GM18867 (cell line): ENCODE measurements at regions not wholly inside any gene's neighbourhood (a gene's known extent, or its start where the extent isn't known, plus 50 kb on each side); places are given as distances from the start of the nearest gene placed in this dataset.
A peak's percentile ranks its signal among the peaks of the same experiment; 100 is the strongest.
"Not testable (repeated sequence)": the region's sequence is repeated elsewhere in the genome, so short reads cannot be mapped to it uniquely, and the experiment has no call there.

Source experiments
- ATAC-seq: cut with Tn5 transposase; IDR thresholded peaks from one replicate; pipeline ENCODE4 v1.9.1; 2021; ENCODE audit warnings: mild to moderate bottlenecking, moderate library complexity; ENCODE audit not compliant: unreplicated experiment

DNA sequence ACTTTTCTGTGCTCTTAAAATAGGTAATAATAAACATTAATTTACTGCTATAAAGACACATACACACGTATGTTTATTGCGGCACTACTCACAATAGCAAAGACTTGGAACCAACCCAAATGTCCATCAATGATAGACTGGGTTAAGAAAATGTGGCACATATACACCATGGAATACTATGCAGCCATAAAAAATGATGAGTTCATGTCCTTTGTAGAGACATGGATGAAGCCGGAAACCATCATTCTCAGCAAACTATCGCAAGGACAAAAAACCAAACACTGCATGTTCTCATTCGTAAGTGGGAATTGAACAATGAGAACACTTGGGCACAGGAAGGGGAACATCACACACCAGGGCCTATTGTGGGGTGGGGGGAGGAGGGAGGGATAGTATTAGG lies 97.4 kb upstream of the NR5A2 start:
- ATAC-seq: not testable (repeated sequence)

DNA sequence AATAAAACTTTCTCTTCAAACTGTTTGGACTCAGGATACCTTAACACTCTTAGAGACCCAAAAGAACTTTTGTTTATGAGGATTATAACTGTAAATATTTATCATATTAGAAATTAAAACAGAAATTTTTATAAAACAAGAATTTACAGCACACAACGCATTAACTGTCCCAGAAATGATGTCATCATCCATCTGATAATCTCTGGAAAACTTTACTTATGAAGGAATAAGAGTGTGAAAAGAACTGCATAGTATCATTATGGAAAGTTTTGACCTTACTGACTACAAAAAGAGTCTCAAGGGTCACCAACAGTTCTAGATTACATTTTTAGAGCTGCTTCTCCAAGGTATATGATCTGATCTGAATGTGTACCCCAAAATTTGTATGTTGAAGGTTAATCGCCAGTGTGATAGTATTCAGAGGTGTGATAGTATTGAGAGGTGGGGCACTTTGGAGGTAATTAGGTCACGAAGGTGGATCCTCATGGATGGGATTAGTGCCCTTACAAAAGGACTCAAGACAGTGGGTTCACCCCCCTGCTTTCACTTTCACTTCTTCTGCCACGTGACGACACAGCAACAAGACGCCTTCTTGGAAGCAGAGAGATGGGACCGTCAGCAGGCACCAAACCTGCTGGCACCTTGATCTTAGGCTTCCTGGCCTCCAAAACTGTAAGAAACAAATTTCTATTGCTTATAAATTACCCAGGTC lies 95.7 kb upstream of the NR5A2 start:
- no peak for ATAC-seq

DNA sequence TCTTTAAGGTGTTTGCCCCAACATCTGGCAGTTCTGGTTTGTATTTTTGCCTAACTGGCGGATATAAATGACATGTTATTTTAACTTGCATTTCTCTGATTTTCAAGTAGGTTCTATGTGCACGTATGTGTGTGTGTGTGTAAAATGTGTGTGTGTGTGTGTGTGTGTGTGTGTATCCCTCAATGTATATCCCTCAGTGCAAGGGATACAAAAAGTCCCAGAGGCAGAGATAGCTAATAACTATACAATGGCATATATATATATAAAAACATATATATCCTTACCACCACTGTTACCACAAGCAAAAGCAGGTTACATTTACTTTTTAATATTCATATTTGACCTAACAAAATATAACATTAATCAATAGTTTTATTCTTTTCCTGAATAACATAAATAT lies 95.0 kb upstream of the NR5A2 start:
- ATAC-seq: no peak

DNA sequence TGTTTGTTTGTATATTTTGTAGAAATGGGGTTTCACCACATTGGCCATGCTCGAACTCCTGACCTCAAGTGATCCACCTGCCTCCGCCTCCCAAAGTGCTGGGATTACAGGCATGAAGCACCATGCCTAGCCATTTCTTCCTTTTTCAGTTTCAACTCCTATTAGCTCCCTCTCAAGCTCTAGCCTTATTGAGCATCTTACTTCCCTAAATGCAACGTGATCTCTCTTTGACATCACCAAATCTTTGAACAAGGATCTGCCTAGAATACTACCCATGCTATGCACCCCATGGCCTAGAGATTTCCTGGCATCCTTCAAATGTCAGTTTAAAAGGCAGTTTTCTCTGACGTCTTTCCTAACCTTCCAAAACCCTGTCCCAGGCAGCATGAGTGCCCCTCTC lies 91.1 kb upstream of the NR5A2 start:
- no peak for ATAC-seq

DNA sequence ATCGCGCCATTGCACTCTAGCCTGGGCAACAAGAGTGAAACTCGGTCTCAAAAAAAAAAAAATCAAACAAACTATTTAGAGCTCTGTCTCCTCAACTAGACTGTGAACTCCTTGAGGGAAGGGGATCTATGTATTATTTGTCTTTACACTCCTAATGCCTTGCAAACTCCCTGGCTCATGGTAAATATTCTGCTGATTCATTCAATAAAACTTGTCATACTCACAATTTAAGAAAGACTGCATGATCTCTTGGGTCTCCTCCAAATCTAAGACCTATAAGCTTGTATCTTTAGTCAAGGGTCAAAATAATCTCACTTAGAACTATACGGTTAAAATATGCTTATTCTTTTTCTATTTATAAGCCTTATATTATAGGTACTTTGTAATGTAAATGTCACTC lies 90.3 kb upstream of the NR5A2 start:
- no peak for ATAC-seq

DNA sequence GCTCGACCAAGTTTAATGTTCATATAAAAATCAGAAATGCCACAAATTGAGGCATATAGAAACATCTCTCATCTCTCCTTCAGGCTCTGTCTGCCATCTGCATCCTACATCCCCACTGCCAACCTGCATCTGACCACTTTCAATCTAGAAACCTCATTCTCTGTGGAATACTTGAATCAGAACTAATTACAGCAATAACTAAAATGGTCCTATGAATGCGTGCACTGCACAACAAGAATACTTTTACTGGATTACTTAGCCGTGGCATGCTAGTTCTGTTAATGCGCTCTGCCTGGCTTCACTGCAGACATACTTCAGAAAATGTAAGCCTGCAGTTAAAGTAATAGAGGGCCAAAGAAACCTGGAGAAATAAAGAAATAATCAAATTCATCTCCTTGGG lies 89.8 kb upstream of the NR5A2 start:
- ATAC-seq: no peak

DNA sequence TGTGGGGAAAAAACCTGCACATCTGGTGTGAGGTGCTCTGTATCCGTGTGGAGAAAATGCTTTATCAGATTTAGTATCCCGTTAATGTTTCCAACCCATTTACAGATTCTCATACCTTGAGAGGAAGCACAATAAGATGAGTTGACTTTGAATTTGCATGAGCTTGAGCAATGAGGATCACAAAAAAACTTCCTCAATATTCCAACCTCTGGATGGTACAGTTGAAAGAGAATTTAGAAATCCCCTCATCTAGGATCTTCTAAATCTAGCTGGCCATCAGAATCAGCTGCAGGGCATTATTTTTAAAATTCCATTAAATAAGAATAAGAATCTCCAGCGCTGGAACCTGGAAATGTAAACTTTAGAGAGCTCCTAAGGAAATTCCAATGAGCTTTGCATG lies 82.5 kb upstream of the NR5A2 start:
- no peak for ATAC-seq

DNA sequence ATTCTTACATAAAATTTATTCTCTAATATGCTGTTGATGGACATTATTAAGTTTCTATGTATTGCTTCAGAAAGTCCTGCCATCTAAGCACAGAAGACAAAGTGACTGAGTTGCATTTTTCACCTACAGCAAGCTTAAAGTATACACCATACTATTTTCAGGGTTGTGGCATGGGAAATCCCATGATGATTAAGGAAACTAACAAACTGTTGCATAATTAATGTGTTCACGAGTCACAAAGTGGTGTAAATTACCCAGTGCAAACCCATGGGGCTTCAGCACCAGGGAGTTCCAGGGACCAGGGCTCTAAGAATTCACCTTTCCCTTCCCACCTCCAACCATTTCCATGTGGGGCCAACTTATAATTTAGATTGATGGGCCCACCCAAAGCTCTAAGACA lies 81.9 kb upstream of the NR5A2 start:
- no peak for ATAC-seq

DNA sequence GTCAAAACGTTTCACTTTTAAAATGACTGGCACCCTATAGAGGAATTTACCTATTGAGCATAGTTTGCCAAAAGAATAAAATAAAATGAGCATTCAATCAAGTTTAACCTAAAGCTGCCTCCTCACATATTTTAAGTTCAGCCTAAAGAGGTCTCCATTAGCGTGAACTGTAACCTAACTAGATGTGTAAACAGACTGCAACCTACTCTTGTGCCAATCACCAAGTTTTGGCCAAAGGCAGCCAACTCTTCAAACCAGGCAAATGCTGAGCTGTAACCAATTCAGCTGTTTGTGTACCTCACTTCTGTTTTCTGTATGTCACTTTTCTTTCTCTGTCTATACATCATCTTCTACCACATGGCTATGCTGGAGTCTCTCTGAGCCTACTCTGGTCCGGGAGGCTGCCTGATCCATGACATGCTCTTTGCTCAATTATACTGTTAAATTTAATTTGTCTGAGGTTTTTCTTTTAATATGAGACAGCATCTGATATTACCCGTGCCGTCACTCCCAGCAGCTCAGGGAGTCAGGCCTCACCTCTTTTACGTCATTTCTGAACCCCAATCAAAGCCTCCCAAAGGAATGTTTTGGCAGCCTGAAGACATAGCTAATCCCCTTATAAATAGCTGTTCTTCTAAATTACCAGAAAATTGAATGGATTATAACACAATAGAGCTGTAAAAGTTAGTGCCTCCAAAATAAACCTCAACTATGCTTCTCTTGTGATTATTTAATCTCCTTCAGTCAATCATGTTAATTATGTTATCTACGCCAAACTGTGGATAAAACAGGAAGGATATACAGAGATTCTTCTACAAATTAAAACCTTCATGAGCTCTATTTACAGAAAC lies 81.0 kb upstream of the NR5A2 start:
- ATAC-seq: no peak

DNA sequence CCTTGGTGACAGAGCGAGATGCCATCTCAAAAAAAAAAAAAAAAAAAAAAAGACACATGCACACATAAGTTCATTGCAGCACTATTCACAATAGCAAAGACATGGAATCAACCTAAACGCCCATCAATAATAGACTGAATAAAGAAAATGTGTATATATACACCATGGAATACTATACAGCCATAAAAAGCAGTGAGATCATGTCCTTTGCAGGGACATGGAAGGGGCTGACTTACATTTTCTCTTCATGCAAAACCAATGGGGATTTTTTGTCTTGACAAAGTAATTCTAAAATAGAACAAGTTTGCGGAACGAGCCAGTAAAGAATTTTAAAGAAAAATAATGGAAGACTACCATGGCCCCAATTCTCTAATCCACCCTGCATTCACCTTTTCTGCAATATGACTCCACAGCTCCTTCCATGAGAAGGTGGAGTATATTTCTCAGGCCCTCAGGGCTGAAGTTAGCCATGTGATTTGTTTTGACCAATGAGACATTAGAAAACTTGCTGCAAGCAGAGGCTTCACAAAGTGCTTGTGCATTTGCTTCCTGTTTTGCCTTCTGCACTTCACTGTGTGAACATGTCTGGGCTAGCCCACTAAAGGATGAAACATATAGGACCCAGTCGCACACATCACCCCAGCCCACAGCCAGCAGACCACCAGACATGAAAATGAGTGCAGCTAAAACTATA lies 78.8 kb upstream of the NR5A2 start:
- peak; percentile 52 for ATAC-seq

DNA sequence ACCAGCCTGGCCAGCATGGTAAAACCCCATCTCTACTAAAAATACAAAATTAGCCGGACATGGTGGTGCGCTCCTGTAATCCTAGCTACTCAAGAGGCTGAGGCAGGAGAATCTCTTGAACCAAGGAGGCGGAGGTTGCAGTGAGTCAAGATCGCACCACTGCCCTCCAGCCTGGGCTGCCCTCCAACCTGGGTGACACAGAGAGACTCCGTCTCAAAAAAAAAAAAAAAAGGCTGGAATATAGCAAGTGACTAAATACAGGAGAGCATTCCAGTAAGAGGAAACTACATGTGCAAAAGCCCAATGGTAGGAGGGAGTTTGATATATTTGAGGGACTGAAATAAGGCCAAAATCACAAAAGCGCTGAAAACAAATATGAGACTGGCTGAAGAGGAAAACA lies 76.5 kb upstream of the NR5A2 start:
- not testable (repeated sequence) for ATAC-seq

DNA sequence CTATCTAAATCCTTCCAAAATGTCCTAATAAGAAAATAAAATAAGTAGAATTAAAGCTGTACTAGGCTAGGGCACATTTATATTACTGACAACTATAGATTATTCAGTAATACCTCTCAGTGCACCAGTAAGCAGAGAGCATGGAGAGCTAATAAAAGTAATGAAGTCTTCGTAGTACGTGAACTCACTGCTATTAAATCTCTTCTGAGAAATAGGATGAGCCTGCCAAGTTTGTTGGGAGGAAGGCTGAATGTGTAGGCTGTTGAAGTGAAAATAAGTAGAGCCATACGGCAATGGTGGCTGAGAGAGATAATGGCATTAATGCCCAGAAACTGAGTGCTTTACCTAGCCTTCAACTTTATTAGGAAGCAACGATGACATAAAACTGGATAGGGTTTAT lies 73.9 kb upstream of the NR5A2 start:
- no peak for ATAC-seq

DNA sequence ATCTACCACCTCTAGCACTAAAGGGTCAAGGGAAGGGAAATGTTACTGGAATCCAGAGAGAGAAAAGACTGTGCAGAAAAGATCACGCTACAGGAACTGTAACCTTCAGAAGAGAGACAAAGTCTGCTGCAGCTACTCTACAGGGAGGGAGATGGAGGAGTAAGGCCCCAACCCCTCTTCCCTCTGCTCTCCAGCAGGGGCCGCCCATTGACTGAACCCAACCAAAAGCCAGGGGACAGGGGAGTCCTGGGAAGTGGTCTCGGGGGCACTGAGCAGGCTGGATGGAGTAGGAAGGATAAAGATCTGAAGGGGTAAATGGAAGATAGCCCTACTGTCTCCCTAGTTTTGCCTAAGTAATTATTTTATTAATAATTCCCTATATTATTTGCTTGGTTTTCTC lies 72.8 kb upstream of the NR5A2 start:
- ATAC-seq: peak; percentile 68

DNA sequence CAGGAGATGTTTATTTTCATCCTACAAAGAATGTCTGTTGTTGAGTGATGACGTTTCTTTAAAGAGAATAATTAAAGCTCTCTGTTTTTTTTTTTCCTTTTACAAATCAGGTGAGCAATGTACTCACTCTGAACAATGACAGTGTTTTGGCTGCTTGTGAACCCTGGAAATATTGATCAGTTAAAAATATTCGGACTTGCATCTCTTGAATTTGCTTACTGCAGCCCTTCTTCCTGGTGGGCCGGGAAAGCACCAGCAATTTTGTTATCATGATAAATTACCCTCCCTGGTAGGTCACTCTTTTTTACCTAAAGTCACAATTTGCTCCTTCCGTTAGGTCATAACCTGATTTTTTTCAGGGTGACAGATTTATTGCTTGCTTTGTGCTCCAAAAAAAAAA lies 72.3 kb upstream of the NR5A2 start:
- ATAC-seq: no peak

DNA sequence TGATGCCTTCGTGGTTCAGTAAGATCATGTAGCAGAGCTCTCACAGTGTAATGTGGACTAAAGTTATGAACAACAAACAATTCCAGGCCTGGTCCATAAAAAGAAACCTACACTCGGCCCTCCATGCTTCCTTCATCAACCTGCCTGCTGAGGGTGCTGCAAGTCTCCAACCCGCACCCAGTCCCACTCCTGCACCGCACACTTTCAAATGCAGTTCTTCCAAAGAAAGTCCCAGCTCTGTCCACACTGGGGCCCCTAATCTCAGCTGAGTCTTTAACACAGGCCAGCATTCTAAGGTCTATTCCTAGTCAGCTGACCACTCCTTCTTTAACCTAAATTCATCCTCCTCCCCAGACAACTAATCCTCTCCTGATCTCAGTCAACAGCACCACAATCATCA lies 71.5 kb upstream of the NR5A2 start:
- ATAC-seq: no peak

DNA sequence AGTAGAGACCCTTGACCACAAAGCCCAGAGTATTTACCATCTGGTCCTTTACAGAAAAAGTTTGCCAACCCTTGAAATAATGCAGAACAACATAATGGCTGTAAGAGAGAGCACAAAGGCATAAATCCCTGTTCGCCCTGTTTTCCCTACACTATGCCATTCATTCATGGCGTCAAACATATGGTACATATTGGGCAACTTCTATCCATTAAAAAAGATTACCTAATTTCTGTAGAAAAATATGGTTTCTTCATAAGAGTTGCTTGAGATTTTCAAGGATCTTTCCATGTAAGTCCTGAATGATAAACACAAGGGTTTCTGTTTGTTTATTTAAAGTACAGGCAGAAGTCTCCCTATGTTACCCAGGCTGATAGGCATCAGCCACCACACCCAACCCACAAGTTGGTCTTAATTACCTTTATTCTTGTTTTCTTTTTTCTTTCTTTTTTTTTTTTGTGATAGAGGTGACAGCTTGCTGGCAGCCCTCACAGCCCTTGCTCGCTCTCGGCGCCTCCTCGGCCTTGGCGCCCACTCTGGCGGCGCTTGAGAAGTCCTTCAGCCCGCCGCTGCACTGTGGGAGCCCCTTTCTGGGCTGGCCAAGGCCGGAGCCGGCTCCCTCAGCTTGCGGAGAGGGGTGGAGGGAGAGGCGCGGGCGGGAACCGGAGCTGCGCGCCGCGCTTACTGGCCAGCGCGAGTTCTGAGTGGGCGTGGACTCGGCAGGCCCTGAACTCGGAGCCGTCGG lies 68.3 kb upstream of the NR5A2 start:
- ATAC-seq: no peak

DNA sequence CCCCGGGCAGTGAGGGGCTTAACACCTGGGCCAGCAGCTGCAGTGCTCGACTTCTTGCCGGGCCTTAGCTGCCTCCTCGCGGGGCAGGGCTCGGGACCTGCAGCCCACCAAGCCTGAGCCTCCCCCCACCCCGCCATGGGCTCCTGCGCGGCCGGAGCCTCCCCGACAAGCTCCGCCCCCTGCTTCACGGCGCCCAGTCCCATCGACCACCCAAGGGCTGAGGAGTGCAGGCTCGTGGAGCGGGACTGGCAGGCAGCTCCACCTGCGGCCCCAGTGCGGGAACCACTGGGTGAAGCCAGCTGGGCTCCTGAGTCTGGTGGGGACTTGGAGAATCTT lies 67.8 kb upstream of the NR5A2 start:
- ATAC-seq: no peak

DNA sequence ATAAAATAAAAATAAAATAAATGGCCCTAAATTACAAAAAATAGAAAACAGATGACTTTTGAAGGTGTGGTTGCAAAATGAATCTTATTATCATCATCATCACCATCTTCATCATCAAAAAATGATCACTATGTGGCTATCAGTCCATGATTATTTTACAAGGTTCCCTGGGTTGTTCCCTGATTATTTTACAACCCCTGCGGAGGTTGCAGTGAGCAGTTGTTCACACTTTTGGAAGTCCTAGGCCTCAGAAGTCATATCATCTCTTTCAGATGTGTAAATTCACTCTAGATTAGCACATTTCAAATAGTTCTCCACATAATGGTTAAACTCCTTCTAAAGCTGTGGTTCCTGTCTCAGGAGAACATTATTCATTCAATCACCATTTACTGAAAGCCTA lies 57.4 kb upstream of the NR5A2 start:
- ATAC-seq: no peak

DNA sequence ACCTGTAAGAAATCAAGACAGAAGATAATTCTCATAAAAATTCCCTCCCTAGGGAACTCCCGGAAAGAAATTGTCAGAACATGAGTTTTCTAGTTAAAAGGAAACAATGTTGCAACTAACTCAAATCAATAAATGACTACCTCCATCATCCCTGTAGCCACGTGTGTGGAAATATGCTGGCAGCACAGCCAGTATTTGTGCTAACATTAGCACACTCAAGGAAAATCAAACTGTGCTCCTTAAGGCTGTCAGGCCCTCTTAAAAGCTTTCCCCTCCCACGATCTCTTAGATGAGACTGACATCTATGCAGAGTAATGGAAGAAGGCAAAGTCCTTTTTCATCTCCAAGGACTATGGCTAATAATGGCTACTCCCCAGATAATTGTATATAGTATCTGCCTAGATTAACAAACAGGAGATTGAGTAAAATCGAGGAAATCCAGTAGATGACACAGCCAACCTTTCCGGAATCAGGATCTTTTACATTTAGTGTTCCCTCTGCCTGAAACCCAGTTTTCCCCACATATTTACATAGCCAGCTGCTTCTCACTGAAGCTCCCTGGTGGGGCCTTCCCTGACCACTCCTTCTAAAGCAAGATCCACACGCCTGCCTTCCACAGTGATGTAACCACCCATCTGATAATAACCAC lies 50.9 kb upstream of the NR5A2 start:
- ATAC-seq: no peak
